K562 (cell line): ENCODE measurements at regions not wholly inside any gene's neighbourhood (a gene's known extent, or its start where the extent isn't known, plus 50 kb on each side); places are given as distances from the start of the nearest gene placed in this dataset.

ENCODE experiments used
- GATAD2A ChIP-seq: fragments of 450-650 bp; IDR thresholded peaks from 2 replicates; pipeline ENCODE4 v1.6.1; 2017
- HDAC2 ChIP-seq: fragments of 450-650 bp; IDR thresholded peaks from 2 replicates; pipeline ENCODE4 v1.6.1; 2016; ENCODE audit warnings: mild to moderate bottlenecking
- REST ChIP-seq, 2 experiments: fragments of 450-650 bp; formaldehyde crosslinking in 1 of 2; IDR thresholded peaks; 2 replicates each; pipeline versions ENCODE4 v1.4.0 to v1.6.1; 2014 to 2020; ENCODE audit warnings: mild to moderate bottlenecking in 2 of 2, borderline replicate concordance in 1 of 2, low read depth in 1 of 2
- SP1 ChIP-seq: sonication (generic); formaldehyde crosslinking; IDR thresholded peaks from 2 replicates; pipeline ENCODE4 v1.8.1; 2022; ENCODE audit warnings: mild to moderate bottlenecking, missing genetic modification reagents
- TEAD1 ChIP-seq, 2 experiments: fragments of 450-650 bp in 1 of 2; sonication (generic) in 1 of 2; formaldehyde crosslinking; IDR thresholded peaks; 2 replicates each; pipeline versions ENCODE4 v1.4.0 to v1.8.0; 2020 to 2022; ENCODE audit warnings: mild to moderate bottlenecking in 2 of 2, missing genetic modification reagents in 1 of 2
- VEZF1 ChIP-seq: fragments of 200-800 bp; sonication (Bioruptor generic); IDR thresholded peaks from 2 replicates; pipeline ENCODE4 v1.6.1; 2017; ENCODE audit warnings: missing genetic modification characterization, missing compliant biosample characterization

GRCh38 chr14:98726585-98727405, 545.2 kb downstream of the BCL11B start (continued):
- TF ChIP-seq REST (IDR thresholded peaks at IDR 0.05; ENCODE audit: borderline replicate concordance) = no peak
- no peak for TF ChIP-seq REST (CRISPR knock-in tag; IDR thresholded peaks at IDR 0.05; ENCODE audit: low read depth)
- no peak for TF ChIP-seq VEZF1 (CRISPR knock-in tag)
- no peak for TF ChIP-seq SP1
- TF ChIP-seq HDAC2 = no peak
- TF ChIP-seq TEAD1 (CRISPR knock-in tag; IDR thresholded peaks at IDR 0.05) = no peak
- TF ChIP-seq GATAD2A = no peak
